Stimulated activated CD4-positive, alpha-beta T cell treated with anti-CD3 and anti-CD28 coated beads, Interleukin-2, amount 100 ng/mL, for 24 hours (primary cell): ENCODE measurements at regions not wholly inside any gene's neighbourhood (a gene's known extent, or its start where the extent isn't known, plus 50 kb on each side); places are given as distances from the start of the nearest gene placed in this dataset.

Experiments
- DNase-seq, 2 donors: peaks; one replicate each; pipeline ENCODE4 v3.0.0-alpha.2; 2020

DNA sequence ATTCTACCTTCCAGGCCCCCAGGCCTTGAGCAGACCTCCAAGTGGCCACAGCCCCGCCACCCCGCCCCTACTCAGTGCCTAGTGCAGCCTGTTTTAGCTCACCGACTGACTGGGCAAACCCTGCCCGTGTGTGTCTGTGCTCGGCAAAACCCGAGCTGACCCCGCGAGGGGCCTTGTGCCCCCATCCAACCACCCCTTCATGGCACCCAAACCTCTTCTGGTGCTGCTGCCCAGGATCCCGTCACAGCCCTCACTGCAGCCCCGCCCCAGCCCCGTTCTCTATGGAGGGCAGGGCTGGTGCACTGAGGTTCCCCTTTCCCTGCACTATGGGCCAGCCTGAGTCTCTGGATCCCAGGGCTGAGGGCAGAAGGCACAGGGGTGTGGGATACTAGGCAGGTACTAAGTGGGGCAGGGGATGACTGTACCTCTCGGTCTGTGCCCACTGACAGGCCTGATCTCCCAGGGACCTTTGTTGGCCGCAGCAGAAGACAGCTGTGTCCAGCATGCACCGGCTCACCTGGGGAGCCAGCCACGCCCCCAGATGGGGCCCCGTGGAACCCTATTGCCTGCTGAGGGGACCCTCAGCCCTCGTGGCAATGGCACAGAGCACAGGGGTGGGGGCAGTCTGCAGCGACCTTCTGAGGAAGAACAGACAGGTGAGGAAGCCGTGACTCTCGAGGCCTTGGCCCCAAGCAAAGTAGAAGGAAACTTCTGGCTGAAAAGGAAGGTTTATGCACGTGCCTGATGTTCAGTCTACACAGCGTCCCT, 69.9 kb upstream of the OTOS start:
- no peak for DNase-seq

DNA sequence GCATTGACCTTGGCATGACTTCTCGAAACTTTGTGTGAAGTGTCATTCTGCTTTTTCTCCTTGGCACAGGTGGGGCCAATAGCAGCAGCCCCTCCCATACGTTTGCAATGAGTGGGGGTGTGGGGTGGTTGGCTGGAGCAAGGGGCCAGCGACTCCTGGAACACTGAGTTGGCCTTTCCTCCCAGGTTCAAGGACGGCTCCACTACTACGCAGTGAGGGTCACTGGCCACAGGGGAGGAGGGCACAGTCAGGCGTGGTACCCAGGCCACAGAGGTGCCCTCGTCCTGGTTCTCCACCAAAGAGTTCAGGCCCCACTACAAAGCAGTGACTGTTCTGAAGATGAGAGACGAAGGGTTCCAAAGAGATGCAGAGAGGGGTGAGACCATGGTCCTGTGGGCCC, 70.6 kb upstream of the OTOS start:
- no peak for DNase-seq

DNA sequence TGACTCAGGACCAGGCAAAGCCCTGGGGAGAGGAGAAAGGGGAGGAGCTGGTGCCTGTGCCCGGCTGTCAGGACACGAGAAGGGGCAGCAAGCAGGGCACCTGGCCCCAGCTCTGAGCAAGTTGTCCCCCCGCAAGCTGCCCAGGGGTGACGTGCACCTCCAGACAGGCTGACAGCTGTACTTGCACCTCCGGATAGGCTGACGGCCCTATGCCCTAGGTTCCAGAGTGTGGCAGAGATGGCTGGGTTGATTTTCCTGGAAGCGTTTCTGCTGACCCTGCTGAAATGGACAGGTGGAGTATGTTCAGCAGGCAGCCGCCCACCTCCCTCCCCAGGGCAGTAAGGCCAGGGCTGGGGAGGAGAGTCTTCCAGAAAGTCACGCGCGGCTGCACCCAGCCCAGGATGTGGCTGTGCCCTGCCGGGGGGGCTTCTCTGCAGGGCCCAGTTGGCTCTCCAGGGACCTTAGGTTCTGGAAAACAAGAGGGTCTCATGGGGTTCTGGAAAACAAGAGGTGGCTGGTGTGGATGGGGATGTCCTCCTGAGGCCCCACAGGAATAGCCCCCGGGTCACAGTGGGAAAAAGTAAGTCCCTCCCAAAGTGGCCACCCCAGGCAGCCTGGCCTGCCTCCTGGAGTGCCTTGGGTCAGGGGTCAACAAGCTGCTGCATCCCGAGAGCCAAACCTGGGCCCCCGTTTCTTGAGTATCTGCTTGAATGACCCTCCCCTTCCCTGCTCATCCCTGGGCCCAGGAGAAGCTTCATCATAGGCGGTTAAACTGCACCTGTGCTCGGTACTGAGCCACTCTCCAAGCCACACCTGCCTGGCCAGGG, 71.4 kb upstream of the OTOS start:
- DNase-seq, result no peak

DNA sequence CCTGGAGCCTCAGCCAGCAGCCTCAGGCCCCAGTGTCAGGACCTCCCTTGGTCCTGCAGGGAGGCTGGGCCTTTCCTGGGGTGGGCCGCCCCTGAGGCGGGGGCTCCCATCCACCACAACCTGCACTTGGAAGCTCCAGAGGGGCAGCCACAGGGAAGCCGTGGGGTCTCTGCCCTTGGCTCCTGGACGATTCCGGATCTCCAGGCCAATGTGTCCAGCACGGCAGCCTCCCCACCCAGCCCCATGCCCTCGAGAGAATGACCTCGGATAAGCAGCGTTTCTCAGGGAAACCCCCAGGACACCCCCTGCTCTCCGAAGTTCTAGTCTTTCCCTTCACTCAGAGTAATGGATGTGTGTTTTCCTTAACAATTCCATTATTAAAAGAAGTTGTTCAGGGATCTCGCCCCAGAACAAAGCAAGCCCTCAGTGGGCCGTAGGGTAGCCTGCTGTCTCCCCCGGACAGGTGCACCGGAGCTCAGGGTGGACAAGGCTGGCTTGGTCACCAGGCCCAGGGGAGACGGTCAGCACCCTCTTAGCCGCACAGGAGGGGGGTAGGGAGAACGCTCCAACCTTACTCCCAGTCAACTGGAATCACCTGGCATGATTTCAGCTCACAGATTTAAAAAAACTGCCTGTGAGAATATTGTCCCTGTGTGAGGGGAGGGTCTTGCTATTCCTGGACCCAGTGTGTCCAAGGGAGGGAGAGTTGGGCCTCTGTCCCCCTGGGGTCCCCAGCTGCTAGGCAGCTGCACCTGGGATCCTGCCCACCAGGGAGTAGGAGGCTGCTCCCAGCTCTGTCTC, 72.2 kb upstream of the OTOS start:
- no peak for DNase-seq

DNA sequence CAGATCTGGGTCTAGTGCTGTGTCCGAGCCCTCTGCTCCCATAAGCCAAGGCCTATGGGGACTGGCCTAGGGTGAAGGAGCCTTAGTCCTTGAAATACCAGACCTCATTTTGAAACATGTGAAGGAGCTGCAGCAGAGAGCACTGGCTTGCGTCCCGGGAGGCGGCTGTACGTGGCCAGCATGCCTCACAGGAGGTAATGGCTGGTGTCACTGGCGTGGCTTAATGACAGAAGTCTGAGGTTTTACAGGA, 72.7 kb upstream of the OTOS start:
- DNase-seq, result no peak

DNA sequence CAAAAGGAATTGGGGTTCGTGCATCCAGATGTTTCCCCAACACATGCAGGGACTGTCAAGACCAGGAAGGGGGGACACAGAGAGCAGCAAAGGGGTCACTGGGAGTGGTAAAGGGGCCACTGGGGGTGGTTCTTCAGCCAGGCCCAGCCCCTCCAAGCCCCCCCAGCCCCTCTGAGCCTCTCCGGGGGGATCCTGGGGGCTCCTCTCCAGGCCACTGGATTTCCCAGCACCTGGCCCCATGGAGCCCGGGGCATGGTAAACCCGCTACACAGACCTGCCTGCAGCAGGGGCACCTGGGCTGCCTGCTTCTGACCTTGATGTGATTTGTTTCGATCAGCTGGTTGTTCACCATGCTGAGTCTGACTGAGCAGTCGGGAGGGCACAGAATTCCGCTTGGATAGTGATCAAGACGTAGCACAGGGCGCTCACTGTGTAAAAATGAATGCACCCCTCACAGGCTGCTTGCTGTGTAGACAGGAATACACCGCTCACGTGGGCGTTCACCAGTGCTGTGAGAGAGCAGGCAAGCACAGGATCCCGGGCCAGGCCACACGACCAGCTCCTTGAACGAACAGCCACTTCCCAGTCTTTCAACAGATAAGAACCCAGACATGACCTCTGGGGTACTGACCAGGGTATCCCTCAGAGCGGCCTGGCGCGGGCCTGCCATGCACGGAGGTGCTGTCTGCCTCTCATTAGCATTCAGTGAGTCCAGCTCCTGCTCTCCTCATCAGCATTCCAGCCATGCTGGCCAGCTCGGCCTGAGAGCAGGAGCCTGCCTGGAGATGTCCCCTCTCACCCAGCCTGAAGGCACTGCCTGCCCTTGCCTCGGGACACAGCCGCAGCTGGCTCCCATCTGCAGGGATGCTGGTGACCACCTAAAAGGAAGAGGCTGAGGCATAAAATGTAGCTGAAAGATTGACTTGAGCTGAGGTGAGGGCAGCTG, 73.3 kb upstream of the OTOS start:
- no peak for DNase-seq

DNA sequence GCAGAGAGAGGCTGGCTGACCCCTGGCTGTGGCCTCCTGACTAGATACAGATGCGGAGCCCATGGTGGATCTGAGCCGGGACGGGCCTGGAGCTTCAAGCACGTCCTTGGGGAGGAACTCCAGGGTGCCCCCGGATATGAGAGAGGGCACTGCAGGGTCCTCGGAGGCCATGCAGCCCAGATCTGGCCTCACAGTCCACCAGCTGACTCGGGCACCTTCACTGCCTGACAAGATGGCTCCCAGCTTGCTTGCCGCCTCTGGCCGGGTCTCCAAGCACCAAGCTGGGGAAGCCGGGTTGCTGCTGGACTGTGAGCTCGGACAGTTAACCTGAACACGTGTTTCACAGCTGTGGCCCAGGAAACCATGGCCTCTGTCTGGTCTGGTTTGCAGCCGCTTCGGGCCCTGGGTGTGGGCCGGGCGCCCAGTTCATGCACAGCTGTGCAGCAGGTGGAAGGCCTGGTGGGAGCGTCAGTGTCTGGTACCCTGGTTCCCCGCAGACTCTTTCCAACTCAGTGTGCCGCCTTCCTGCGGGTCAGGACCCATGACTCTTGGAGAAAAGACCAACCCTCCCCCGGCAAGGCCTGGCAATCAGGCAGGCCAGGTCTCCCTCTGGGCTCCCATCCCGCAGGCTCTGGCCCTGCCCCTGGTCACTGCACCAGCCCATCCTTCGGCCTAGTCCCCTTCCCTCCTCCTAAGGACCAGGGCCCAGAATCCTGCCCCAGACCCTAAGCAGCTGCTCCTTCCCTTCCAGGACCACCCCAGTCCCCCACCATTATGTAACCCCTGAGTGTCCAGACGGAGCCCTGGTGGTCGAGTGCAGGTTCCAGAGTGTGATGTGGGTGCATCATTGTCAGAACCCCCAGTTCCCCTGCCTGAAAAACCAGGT, 74.6 kb upstream of the OTOS start:
- no peak for DNase-seq

DNA sequence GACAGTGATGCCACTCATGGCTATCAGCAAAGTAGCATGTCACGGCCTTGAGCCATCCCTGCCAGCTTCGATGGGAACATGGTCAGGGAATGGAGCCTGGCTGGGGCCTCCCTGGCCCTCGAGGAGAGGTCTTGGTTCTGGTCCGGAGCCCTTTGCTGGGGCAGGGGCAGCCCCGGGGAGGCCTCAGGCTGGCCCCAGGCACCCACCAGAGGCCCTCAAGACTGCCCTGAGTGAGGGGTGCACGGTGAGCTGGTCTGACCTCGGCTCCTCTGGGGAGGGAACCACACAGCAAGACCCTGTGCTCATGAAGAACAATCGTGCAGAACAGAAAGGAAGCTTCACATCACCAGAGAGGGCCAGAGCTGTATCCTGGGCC, 75.2 kb upstream of the OTOS start:
- no peak for DNase-seq

DNA sequence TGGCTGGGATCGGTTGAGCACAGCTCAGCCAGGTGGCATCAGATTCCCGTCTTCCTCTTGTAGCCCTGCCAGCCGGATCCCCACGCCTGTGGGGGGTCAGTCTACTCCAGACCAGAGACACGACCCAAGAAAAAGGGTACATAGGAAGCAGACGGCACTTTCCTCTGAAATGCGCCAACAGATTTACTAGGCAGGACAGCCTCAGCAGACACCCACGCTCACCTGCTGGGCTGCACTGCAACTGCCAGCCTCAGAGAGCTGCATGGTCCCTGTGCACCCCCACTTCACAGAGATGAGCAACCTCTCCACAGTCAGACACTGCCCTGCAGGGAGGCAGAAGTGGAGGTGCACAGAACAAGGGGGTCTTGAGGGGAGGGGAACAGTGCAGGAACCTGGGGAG, 75.7 kb upstream of the OTOS start:
- DNase-seq, result no peak

DNA sequence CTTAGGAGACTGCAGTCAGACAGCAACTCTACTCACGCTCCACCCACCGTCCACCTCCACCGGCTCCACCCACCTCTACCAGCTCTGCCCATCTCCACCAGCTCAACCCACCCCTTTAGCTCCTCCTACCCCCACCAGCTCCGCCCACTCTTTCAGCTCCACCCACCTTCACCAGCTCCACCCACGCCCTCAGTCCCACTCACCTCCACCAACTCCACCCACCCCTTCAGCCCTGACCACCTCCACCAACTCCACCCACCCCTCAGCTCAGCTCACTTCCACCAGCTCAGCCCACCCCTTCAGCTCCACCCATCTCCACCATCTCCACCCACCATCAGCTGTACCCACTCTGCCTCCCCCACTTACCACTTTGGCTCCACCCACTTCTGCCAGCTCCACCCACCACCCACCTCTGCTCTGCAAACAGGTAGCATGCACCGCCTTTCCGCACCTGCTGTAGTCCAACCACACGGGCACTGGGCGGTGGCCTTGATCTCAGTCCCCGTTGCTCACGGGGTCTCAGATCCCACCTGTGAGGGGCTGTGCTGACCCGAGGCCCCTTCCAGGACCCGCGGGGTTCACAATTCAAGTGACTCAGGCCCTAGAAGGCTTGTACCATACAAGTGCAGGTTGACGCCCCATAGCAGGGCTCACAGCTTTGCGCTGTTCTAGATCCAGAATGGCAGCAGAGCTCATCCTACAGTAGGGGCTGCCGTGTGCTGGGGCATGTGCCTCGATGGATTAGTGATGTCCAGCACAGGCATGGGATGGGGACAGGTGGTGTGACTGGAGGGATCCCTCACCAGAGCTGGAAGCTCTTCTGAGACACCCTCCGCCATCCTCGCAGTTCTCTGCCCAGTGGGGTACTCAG, 77.2 kb upstream of the OTOS start:
- DNase-seq, result peak in 1 of 2 donors; percentile 15

DNA sequence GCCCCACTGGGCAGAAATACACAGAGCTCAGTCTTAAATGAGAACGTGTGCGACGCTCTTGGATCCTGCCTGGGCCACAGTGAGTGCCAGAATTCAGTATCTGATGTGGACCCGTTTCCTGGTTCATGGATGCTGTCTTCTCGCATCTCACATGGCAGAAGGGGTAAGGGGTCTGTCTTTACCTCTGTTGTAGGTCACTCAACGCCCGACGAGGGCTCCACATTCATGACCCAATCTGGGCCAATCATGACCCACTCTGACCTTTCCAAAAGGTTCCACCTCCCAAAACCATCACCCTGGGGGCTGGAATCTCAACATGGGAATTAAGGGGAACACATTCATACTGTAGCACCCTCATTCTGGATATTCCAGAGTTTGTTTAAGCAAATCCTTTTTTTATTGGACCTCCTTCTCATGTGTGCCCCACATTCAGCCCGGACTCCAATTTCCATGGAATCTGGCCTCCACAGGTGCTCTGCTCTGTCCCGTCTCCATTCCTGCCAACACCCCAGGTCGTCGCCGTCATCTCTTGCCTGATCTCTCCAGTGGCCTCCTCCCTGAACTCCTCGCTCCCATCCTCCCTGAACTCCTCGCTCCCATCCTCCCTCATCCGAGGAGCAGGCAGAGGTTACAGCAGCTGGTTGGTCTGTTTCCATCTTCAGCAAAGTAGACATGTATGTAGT, 78.9 kb upstream of the OTOS start:
- DNase-seq, result peak in 1 of 2 donors; percentile 1

DNA sequence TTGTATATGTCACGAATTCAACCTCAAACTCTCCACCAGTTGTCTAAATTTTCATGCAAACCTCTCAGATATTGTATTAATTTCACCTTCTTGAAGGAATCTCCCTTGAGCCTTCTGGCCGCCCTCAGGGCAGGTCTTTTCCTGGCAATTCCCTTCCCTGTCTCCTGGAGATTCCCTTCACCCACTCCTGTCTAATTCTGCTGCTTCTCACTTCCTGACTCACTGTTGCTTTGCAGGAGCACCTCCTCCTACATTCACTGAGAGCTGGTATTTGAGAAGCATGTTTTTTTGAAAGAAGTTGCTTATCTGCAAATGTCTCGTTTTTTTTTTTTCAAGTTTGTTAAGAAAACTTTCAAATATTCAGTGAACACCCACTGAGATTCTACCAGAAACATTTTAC, 79.9 kb upstream of the OTOS start:
- DNase-seq, result no peak

DNA sequence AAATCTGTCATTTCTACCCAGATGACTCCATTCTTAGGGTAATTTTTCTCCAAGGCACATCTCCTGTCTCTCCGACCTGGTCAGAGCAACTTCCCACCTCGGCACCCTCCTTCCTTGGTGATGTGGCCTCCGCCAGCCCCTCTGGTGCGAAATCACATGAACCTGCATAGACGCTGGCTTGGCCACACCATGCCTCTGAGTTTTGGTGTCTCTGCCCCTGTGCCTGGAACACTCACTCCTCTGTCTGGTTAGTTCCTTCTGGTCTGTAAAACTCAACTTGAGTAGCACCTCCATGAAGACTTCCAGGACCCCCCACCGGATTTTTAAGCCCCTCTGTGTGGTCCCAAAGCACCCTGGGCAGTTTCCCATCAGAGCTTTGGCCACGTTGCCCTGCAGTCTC, 83.2 kb upstream of the OTOS start:
- no peak for DNase-seq

DNA sequence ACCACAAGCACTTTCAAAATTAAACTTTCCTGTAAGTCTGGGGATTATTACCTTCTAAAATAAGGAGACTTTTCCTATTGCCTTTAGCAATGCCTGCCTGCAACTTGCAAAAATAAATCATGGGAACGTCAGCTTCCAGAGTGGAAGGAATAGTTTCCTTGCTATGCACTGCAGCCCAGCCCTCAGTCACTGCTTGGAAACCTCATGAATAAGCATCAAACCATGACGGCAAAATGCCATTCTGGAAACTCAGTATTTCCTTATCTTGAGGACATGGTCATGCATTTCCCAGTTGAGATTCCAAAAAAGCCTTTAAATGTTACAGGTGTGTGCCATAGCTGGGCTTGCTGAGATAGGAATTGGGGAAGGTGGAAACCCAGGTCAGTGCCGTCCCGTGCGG, 84.2 kb upstream of the OTOS start:
- DNase-seq, result no peak

DNA sequence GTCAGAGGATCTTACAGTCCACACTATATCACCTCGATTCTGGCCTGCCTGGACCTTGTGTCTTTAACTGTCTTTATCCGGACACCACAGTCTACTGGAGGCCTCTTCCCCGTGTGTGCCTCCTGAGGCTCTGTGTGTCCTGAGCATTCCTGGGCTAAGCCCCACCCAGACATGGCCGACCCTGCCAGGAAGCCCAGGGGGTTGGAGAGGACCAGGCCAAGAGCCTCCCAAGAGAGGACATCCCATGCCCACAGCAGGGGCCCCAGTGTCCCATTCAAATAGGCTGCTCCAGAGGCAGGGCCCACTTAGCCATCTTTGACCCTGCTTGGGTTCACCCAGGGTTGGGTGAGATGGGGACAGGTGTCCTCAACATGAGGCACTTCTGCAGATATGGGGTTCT, 84.7 kb upstream of the OTOS start:
- DNase-seq, result no peak

DNA sequence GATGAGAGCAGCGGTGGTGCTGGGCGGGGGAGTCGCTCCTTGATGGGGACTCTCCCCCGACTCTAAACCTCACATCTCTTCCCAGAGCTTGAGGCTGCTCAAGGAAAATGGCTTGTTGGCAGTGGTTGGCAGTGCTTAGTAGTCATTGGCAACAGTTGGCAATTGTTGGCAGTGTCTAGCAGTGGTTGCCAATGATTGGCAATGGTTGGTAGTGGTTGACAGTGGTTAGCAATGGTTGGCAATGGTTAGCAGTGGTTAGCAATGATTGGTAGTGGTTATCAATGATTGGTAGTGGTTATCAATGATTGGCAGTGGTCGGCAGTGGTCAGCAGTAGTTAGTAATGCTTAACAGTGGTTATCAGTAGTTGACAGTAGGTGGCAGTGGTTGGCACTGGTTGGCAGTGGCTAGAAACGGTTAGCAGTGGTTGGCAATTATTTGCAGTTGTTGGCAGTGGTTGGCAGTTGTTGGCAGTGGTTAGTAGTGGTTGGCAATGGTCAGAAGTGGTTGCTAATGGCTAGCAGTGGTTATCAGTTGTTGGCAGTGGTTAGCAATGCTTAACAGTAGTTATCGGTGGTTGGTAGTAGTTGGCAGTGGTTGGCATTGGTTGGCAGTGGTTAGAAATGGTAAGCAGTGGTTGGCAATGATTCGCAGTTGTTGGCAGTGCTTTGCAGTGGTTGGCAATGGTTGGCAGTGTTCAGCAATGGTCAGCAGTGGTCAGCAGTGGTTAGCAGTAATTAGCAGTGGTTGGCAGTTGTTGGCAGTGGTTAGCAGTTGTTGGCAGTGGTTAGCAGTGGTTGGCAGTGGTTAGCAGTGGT, 85.4 kb upstream of the OTOS start:
- no peak for DNase-seq

DNA sequence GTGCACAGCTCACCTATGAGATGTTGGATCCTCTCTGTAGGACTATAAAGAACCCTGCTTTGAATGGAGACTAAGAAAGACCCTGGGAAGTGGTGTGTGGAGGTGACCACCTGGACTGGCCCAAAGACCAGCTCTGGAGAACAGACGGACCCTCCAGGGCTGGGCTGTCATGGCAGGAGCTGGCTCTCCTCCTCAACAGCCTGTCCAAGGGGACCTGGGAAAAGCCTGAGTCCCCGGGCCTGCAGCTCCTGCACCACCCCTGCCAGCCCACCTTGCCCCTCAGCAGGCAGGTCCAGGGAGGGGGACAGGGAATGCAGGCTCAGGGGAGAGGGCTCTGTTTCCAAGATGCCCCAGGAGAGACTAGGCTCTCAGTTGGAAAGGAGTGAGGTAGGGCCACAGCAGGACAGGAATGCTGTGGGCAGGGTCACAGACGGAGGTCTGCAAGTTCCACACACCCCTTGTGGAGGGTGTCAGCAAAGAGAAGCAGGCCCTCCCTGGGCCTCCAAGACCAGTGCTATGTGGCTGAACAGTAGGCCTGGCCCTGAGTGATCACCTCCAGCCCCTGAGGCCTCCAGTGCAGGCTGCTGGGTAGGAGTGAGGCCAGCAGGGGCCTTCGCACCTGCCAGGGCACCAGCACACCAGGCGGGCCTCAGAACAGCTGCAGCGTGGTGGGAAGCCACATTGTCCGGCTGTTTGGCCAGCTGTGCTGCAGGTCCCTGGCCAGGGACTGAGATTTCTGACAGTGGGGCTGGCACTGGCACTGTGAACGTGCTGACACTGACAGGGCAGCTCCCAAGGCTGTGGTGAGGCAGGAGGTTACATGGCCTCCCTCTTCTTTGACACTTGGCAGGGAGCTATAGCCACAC, 86.4 kb upstream of the OTOS start:
- no peak for DNase-seq
